IMR-90 (cell line): ENCODE measurements at regions not wholly inside any gene's neighbourhood (a gene's known extent, or its start where the extent isn't known, plus 50 kb on each side); places are given as distances from the start of the nearest gene placed in this dataset.

Experiments
- CEBPB ChIP-seq: IDR thresholded peaks from 2 replicates; pipeline ENCODE4 v1.6.1; 2012; ENCODE audit warnings: low read depth, low read length, improper control_type of control experiment
- CTCF ChIP-seq: conservative IDR thresholded peaks from 2 replicates; pipeline ENCODE4 v1.5.1; 2012; ENCODE audit warnings: mild to moderate bottlenecking, low read depth, low read length, improper control_type of control experiment
- FOS ChIP-seq: fragments of 150-350 bp; IDR thresholded peaks from 2 replicates; pipeline ENCODE4 v1.6.1; 2016; ENCODE audit warnings: low read depth, low read length
- MXI1 ChIP-seq: IDR thresholded peaks from 2 replicates; pipeline ENCODE4 v1.6.1; 2012; ENCODE audit warnings: low read depth, mild to moderate bottlenecking, low read length, moderate library complexity, borderline replicate concordance
- POLR2A ChIP-seq: IDR thresholded peaks from 2 replicates; pipeline ENCODE4 v1.6.1; 2012; ENCODE audit warnings: mild to moderate bottlenecking, low read depth, low read length
- RAD21 ChIP-seq: IDR thresholded peaks from 2 replicates; pipeline ENCODE4 v1.6.1; 2012; ENCODE audit warnings: low read length, improper control_type of control experiment
- SMC3 ChIP-seq: fragments of 150-350 bp; IDR thresholded peaks from 2 replicates; pipeline ENCODE4 v1.6.1; 2016; ENCODE audit warnings: low read depth, mild to moderate bottlenecking, antibody characterized with exemption, low read length, moderate library complexity

- no peak for TF ChIP-seq SMC3
- TF ChIP-seq CTCF, result no peak
- no peak for TF ChIP-seq MXI1
- no peak for TF ChIP-seq FOS
- TF ChIP-seq POLR2A, result no peak
- TF ChIP-seq RAD21, result no peak
- TF ChIP-seq CEBPB, result no peak
Measured at GRCh38 chrX:3420316-3420715, 73.9 kb upstream of the MXRA5 start.
